IPS DF 6.9 (cell line): ENCODE measurements at regions not wholly inside any gene's neighbourhood (a gene's known extent, or its start where the extent isn't known, plus 50 kb on each side); places are given as distances from the start of the nearest gene placed in this dataset.
A peak's percentile ranks its signal among the peaks of the same experiment; 100 is the strongest.

Source experiments
- DNase-seq: peaks from one replicate; pipeline ENCODE4 v3.0.0-alpha.2; 2013; ENCODE audit warnings: low read depth, low spot score
- H3K27ac ChIP-seq: one replicate; pipeline ENCODE4 v1.5.1; 2013; ENCODE audit warnings: low read length, control low read depth
- H3K27me3 ChIP-seq: 2 replicates; pipeline ENCODE4 v1.6.1; 2013; ENCODE audit warnings: mild to moderate bottlenecking, low read length; ENCODE audit not compliant: control insufficient read depth, insufficient read depth
- H3K36me3 ChIP-seq: 2 replicates; pipeline ENCODE4 v1.6.1; 2013; ENCODE audit warnings: low read length; ENCODE audit not compliant: control insufficient read depth, insufficient read depth
- H3K4me1 ChIP-seq: 2 replicates; pipeline ENCODE4 v1.6.1; 2013; ENCODE audit warnings: low read length; ENCODE audit not compliant: control insufficient read depth, insufficient read depth
- H3K4me3 ChIP-seq: 2 replicates; pipeline ENCODE4 v1.5.1; 2013; ENCODE audit warnings: mild to moderate bottlenecking, low read length
- H3K9me3 ChIP-seq: 2 replicates; pipeline ENCODE4 v1.6.1; 2013; ENCODE audit warnings: low read length, inconsistent platforms; ENCODE audit not compliant: control insufficient read depth, insufficient read depth
- WGBS: extraction: QIAGEN DNeasy Blood & Tissue Kit; methylation state at CpG from one replicate; pipeline ENCODE4 v1.1.7; 2013; ENCODE audit warnings: mixed read lengths, missing lambda C conversion rate; ENCODE audit not compliant: insufficient read length, insufficient coverage; 5-methylcytosine and 5-hydroxymethylcytosine counted together

GRCh38 chr21:36571556-36571955 lies 91.6 kb upstream of the CLDN14 start:
- H3K27me3 ChIP-seq, result no peaks in the 10 kb centered on the region
- WGBS, result no CpG with 5 or more reads among the region's 10 CpGs

GRCh38 chr21:36572039-36572438 lies 92.1 kb upstream of the CLDN14 start:
- no peak overlapping the region for H3K4me3 ChIP-seq
- DNase-seq, result no peak
- H3K9me3 ChIP-seq, result no peaks in the 10 kb centered on the region
- H3K4me1 ChIP-seq, result no peaks in the 10 kb centered on the region
- no peaks in the 10 kb centered on the region for H3K36me3 ChIP-seq
- WGBS, result no CpG with 5 or more reads among the region's 7 CpGs
- no peak overlapping the region for H3K27ac ChIP-seq
- H3K27me3 ChIP-seq, result no peaks in the 10 kb centered on the region

More at GRCh38 chr21:36571556-36571955, 91.6 kb upstream of the CLDN14 start:
- Histone ChIP-seq H3K4me1 (no peaks in the 10 kb centered on the region), H3K36me3 (no peaks in the 10 kb centered on the region), H3K9me3 (no peaks in the 10 kb centered on the region), H3K27ac (no peak overlapping the region), H3K4me3 (no peak overlapping the region)
- no peak for DNase-seq

GRCh38 chr21:36575306-36575705 lies 95.4 kb upstream of the CLDN14 start:
- Histone ChIP-seq H3K27me3 (no peaks in the 10 kb centered on the region), H3K9me3 (no peaks in the 10 kb centered on the region), H3K27ac (no peak overlapping the region), H3K36me3 (no peaks in the 10 kb centered on the region), H3K4me1 (no peaks in the 10 kb centered on the region), H3K4me3 (no peak overlapping the region)
- no CpG with 5 or more reads among the region's 3 CpGs for WGBS
- no peak for DNase-seq

- WGBS, result no CpG with 5 or more reads among the region's 9 CpGs
- no peaks in the 10 kb centered on the region for H3K27me3 ChIP-seq
- no peak overlapping the region for H3K4me3 ChIP-seq
- H3K36me3 ChIP-seq, result no peaks in the 10 kb centered on the region
- no peaks in the 10 kb centered on the region for H3K4me1 ChIP-seq
- H3K9me3 ChIP-seq, result no peaks in the 10 kb centered on the region
- H3K27ac ChIP-seq, result no peak overlapping the region
- DNase-seq, result no peak
These were observed 96.5 kb upstream of the CLDN14 start for GRCh38 chr21:36576441-36576840.

- WGBS, result no CpG with 5 or more reads among the region's 1 CpG
- H3K9me3 ChIP-seq, result no peaks in the 10 kb centered on the region
These were observed 100.0 kb upstream of the CLDN14 start for GRCh38 chr21:36579898-36580297.

GRCh38 chr21:36582271-36582670 lies 102.3 kb upstream of the CLDN14 start:
- Histone ChIP-seq H3K27me3 (no peaks in the 10 kb centered on the region), H3K4me3 (no peak overlapping the region), H3K9me3 (no peaks in the 10 kb centered on the region), H3K4me1 (no peaks in the 10 kb centered on the region), H3K27ac (no peak overlapping the region), H3K36me3 (no peaks in the 10 kb centered on the region)
- DNase-seq, result no peak
- no CpG with 5 or more reads among the region's 6 CpGs for WGBS

More at GRCh38 chr21:36579898-36580297, 100.0 kb upstream of the CLDN14 start:
- H3K27me3 ChIP-seq, result no peaks in the 10 kb centered on the region
- H3K27ac ChIP-seq, result no peak overlapping the region
- H3K36me3 ChIP-seq, result no peaks in the 10 kb centered on the region
- DNase-seq, result no peak
- H3K4me1 ChIP-seq, result no peaks in the 10 kb centered on the region
- H3K4me3 ChIP-seq, result no peak overlapping the region

- Histone ChIP-seq H3K9me3 (no peaks in the 10 kb centered on the region), H3K27me3 (no peaks in the 10 kb centered on the region), H3K36me3 (no peaks in the 10 kb centered on the region), H3K27ac (no peak overlapping the region), H3K4me3 (no peak overlapping the region), H3K4me1 (no peaks in the 10 kb centered on the region)
- no CpG with 5 or more reads among the region's 5 CpGs for WGBS
- DNase-seq, result no peak
These were observed 103.7 kb upstream of the CLDN14 start for GRCh38 chr21:36583591-36583990.

- Histone ChIP-seq H3K27ac (no peak overlapping the region), H3K4me1 (no peaks in the 10 kb centered on the region), H3K4me3 (no peak overlapping the region), H3K36me3 (no peaks in the 10 kb centered on the region), H3K9me3 (no peaks in the 10 kb centered on the region), H3K27me3 (no peaks in the 10 kb centered on the region)
- WGBS, result no CpG with 5 or more reads among the region's 6 CpGs
- no peak for DNase-seq
These were observed 105.3 kb upstream of the CLDN14 start for GRCh38 chr21:36584980-36585940.

- Histone ChIP-seq H3K27me3 (no peaks in the 10 kb centered on the region), H3K36me3 (no peaks in the 10 kb centered on the region), H3K27ac (no peak overlapping the region), H3K9me3 (no peaks in the 10 kb centered on the region), H3K4me3 (no peak overlapping the region), H3K4me1 (no peaks in the 10 kb centered on the region)
- DNase-seq, result no peak
- no CpG with 5 or more reads among the region's 8 CpGs for WGBS
These were observed 107.5 kb upstream of the CLDN14 start for GRCh38 chr21:36587388-36587787.

- peak; percentile 11 for DNase-seq
- no peak overlapping the region for H3K27ac ChIP-seq
- no peaks in the 10 kb centered on the region for H3K36me3 ChIP-seq
- H3K4me1 ChIP-seq, result no peaks in the 10 kb centered on the region
- H3K27me3 ChIP-seq, result no peaks in the 10 kb centered on the region
- H3K4me3 ChIP-seq, result no peak overlapping the region
- H3K9me3 ChIP-seq, result no peaks in the 10 kb centered on the region
- WGBS, result no CpG with 5 or more reads among the region's 10 CpGs
These were observed 109.5 kb upstream of the SIM2 start for GRCh38 chr21:36589352-36589971.
